ENCODE measurements at regions not wholly inside any gene's neighbourhood (a gene's known extent, or its start where the extent isn't known, plus 50 kb on each side); places are given as distances from the start of the nearest gene placed in this dataset.

GRCh38 chr5:148768806-148769415 lies 57.5 kb upstream of the ADRB2 start:
- Histone ChIP-seq H3K27me3 (replicated peaks in 2 of 5; ENCODE audit: control insufficient read depth in 4 of 5, insufficient read depth in 5 of 5, low read length in 4 of 5) (no peaks in the 10 kb centered on the region), H3K9me3 (ENCODE audit: control extremely low read depth in 1 of 5, control insufficient read depth in 4 of 5, insufficient read depth in 2 of 5, low read depth in 1 of 5, low read length in 4 of 5) (no peaks in the 10 kb centered on the region), H3K27ac (ENCODE audit: insufficient read depth in 1 of 2, low read depth in 1 of 2, low read length in 2 of 2, poor library complexity in 1 of 2, severe bottlenecking in 2 of 2) (no peak overlapping the region), H3K4me1 (ENCODE audit: control extremely low read depth in 1 of 4, control insufficient read depth in 4 of 4, insufficient read depth in 4 of 4, low read length in 3 of 4) (peaks cover 0 to 30% (median 7%) of the 10 kb centered on the region in 4 experiments), H3K4me3 (ENCODE audit: control insufficient read depth in 1 of 7, extremely low read depth in 1 of 7, insufficient read depth in 4 of 7, low read depth in 2 of 7, low read length in 6 of 7) (no peak overlapping the region), H3K36me3 (ENCODE audit: control insufficient read depth in 4 of 4, insufficient read depth in 4 of 4, low read length in 3 of 4) (no peaks in the 10 kb centered on the region)
- DNase-seq, result no peak
- CTCF ChIA-PET, result interaction anchor here (0.6 to 1.1 kb wide), 4 partner anchors 11 to 52 kb away, joined by 3 to 8 read pairs (median 3); no protein-coding TSS in a partner anchor
- WGBS (ENCODE audit: insufficient coverage), result 94% methylated on average over 2 of the region's 5 CpGs
- POLR2A ChIA-PET, result no interaction called here

GRCh38 chr5:148769941-148770340 lies 56.5 kb upstream of the ADRB2 start:
- Histone ChIP-seq H3K9me3 (ENCODE audit: control extremely low read depth in 1 of 5, control insufficient read depth in 4 of 5, insufficient read depth in 2 of 5, low read depth in 1 of 5, low read length in 4 of 5) (no peaks in the 10 kb centered on the region), H3K27me3 (replicated peaks in 2 of 5; ENCODE audit: control insufficient read depth in 4 of 5, insufficient read depth in 5 of 5, low read length in 4 of 5) (no peaks in the 10 kb centered on the region), H3K36me3 (ENCODE audit: control insufficient read depth in 4 of 4, insufficient read depth in 4 of 4, low read length in 3 of 4) (no peaks in the 10 kb centered on the region), H3K4me1 (ENCODE audit: control extremely low read depth in 1 of 4, control insufficient read depth in 4 of 4, insufficient read depth in 4 of 4, low read length in 3 of 4) (peaks cover 0 to 32% (median 11%) of the 10 kb centered on the region in 4 experiments), H3K4me3 (ENCODE audit: control insufficient read depth in 1 of 7, extremely low read depth in 1 of 7, insufficient read depth in 4 of 7, low read depth in 2 of 7, low read length in 6 of 7) (no peak overlapping the region), H3K27ac (ENCODE audit: insufficient read depth in 1 of 2, low read depth in 1 of 2, low read length in 2 of 2, poor library complexity in 1 of 2, severe bottlenecking in 2 of 2) (no peak overlapping the region)
- POLR2A ChIA-PET, result no interaction called here
- CTCF ChIA-PET, result interaction anchor here (0.6 to 1.1 kb wide), 3 partner anchors 12 to 358 kb away, joined by 3 to 5 read pairs (median 3); no protein-coding TSS in a partner anchor
- WGBS (ENCODE audit: insufficient coverage), result 100% methylated on average over 1 of the region's 3 CpGs
- no peak for DNase-seq

- Histone ChIP-seq H3K4me3 (ENCODE audit: control insufficient read depth in 1 of 7, extremely low read depth in 1 of 7, insufficient read depth in 4 of 7, low read depth in 2 of 7, low read length in 6 of 7) (no peak overlapping the region), H3K4me1 (ENCODE audit: control extremely low read depth in 1 of 4, control insufficient read depth in 4 of 4, insufficient read depth in 4 of 4, low read length in 3 of 4) (peaks cover 3 to 22% (median 10%) of the 10 kb centered on the region in 4 experiments), H3K36me3 (ENCODE audit: control insufficient read depth in 4 of 4, insufficient read depth in 4 of 4, low read length in 3 of 4) (no peaks in the 10 kb centered on the region), H3K9me3 (ENCODE audit: control extremely low read depth in 1 of 5, control insufficient read depth in 4 of 5, insufficient read depth in 2 of 5, low read depth in 1 of 5, low read length in 4 of 5) (no peaks in the 10 kb centered on the region), H3K27me3 (replicated peaks in 2 of 5; ENCODE audit: control insufficient read depth in 4 of 5, insufficient read depth in 5 of 5, low read length in 4 of 5) (no peaks in the 10 kb centered on the region), H3K27ac (ENCODE audit: insufficient read depth in 1 of 2, low read depth in 1 of 2, low read length in 2 of 2, poor library complexity in 1 of 2, severe bottlenecking in 2 of 2) (no peak overlapping the region)
- POLR2A ChIA-PET, result no interaction called here
- no CpG with 5 or more reads among the region's 1 CpG for WGBS (ENCODE audit: insufficient coverage)
- no peak for DNase-seq
- CTCF ChIA-PET, result interaction anchor here (1.1 kb wide), 1 partner anchor 21 kb away, joined by 3 read pairs; no protein-coding TSS in a partner anchor
Observed at GRCh38 chr5:148774313-148774712, 52.1 kb upstream of the ADRB2 start.

- no peak overlapping the region for H3K4me3 ChIP-seq (ENCODE audit: control insufficient read depth in 1 of 7, extremely low read depth in 1 of 7, insufficient read depth in 4 of 7, low read depth in 2 of 7, low read length in 6 of 7)
- DNase-seq, result no peak
- CTCF ChIA-PET, result interaction anchor here (1.5 to 2.3 kb wide), 3 partner anchors 13 to 29 kb away, joined by 3 to 7 read pairs (median 3); no protein-coding TSS in a partner anchor
- no peaks in the 10 kb centered on the region for H3K36me3 ChIP-seq (ENCODE audit: control insufficient read depth in 4 of 4, insufficient read depth in 4 of 4, low read length in 3 of 4)
- peaks cover 3 to 22% (median 12%) of the 10 kb centered on the region in 4 experiments for H3K4me1 ChIP-seq (ENCODE audit: control extremely low read depth in 1 of 4, control insufficient read depth in 4 of 4, insufficient read depth in 4 of 4, low read length in 3 of 4)
- no peaks in the 10 kb centered on the region for H3K9me3 ChIP-seq (ENCODE audit: control extremely low read depth in 1 of 5, control insufficient read depth in 4 of 5, insufficient read depth in 2 of 5, low read depth in 1 of 5, low read length in 4 of 5)
- no peak overlapping the region for H3K27ac ChIP-seq (ENCODE audit: insufficient read depth in 1 of 2, low read depth in 1 of 2, low read length in 2 of 2, poor library complexity in 1 of 2, severe bottlenecking in 2 of 2)
- no peaks in the 10 kb centered on the region for H3K27me3 ChIP-seq (replicated peaks in 2 of 5; ENCODE audit: control insufficient read depth in 4 of 5, insufficient read depth in 5 of 5, low read length in 4 of 5)
- POLR2A ChIA-PET, result no interaction called here
Observed at GRCh38 chr5:148776261-148776660, 50.1 kb upstream of the ADRB2 start.

All from common myeloid progenitor, CD34-positive (primary cell).